Endothelial cell (in vitro differentiated cells): ENCODE measurements at regions not wholly inside any gene's neighbourhood (a gene's known extent, or its start where the extent isn't known, plus 50 kb on each side); places are given as distances from the start of the nearest gene placed in this dataset.

Source experiments
- DNase-seq: peaks from one replicate; pipeline ENCODE4 v3.0.0; 2021; ENCODE audit warnings: low spot score
- H3K27ac Mint-ChIP-seq: one replicate; pipeline ENCODE4 v1.8.0; 2021; ENCODE audit warnings: mixed read lengths, inconsistent platforms; ENCODE audit not compliant: unreplicated experiment
- H3K27me3 Mint-ChIP-seq: one replicate; pipeline ENCODE4 v1.8.0; 2021; ENCODE audit warnings: mild to moderate bottlenecking, moderate library complexity, mixed read lengths, inconsistent platforms; ENCODE audit not compliant: unreplicated experiment
- H3K36me3 Mint-ChIP-seq: one replicate; pipeline ENCODE4 v1.8.0; 2021; ENCODE audit warnings: mild to moderate bottlenecking, low read depth, mixed read lengths, inconsistent platforms; ENCODE audit not compliant: unreplicated experiment
- H3K4me1 Mint-ChIP-seq: one replicate; pipeline ENCODE4 v1.8.0; 2021; ENCODE audit warnings: mild to moderate bottlenecking, mixed read lengths, inconsistent platforms; ENCODE audit not compliant: unreplicated experiment
- H3K4me3 Mint-ChIP-seq: one replicate; pipeline ENCODE4 v1.8.0; 2021; ENCODE audit warnings: mild to moderate bottlenecking, mixed read lengths, inconsistent platforms; ENCODE audit not compliant: unreplicated experiment
- H3K9me3 Mint-ChIP-seq: one replicate; pipeline ENCODE4 v1.8.0; 2021; ENCODE audit warnings: mixed read lengths, inconsistent platforms; ENCODE audit not compliant: unreplicated experiment
- CTCF ChIP-seq: fragments of 200-600 bp; sonication (generic); IDR thresholded peaks from one replicate; pipeline ENCODE4 v1.5.0; 2021; ENCODE audit warnings: antibody characterized with exemption; ENCODE audit not compliant: unreplicated experiment

GRCh38 chr1:232290570-232290969 lies 339.4 kb downstream of the SIPA1L2 start:
- TF ChIP-seq CTCF = no peak
- H3K4me3 Mint-ChIP-seq = no peak overlapping the region
- no peaks in the 10 kb centered on the region for H3K9me3 Mint-ChIP-seq
- H3K4me1 Mint-ChIP-seq = no peaks in the 10 kb centered on the region
- H3K27ac Mint-ChIP-seq = no peak overlapping the region
- no peaks in the 10 kb centered on the region for H3K27me3 Mint-ChIP-seq
- H3K36me3 Mint-ChIP-seq = no peaks in the 10 kb centered on the region
- no peak for DNase-seq

GRCh38 chr1:232287676-232288569 lies 342.0 kb downstream of the SIPA1L2 start:
- Mint-ChIP-seq H3K27me3 (no peaks in the 10 kb centered on the region), H3K27ac (no peak overlapping the region), H3K4me3 (no peak overlapping the region), H3K4me1 (no peaks in the 10 kb centered on the region), H3K36me3 (no peaks in the 10 kb centered on the region), H3K9me3 (no peaks in the 10 kb centered on the region)
- no peak for TF ChIP-seq CTCF
- no peak for DNase-seq

- no peaks in the 10 kb centered on the region for H3K9me3 Mint-ChIP-seq
- H3K36me3 Mint-ChIP-seq = no peaks in the 10 kb centered on the region
- H3K4me1 Mint-ChIP-seq = peaks cover 9% of the 10 kb centered on the region
- H3K27ac Mint-ChIP-seq = no peak overlapping the region
- no peak overlapping the region for H3K4me3 Mint-ChIP-seq
- peaks cover 3% of the 10 kb centered on the region for H3K27me3 Mint-ChIP-seq
- no peak for TF ChIP-seq CTCF
- no peak for DNase-seq
Observed at GRCh38 chr1:232285138-232285537, 344.8 kb downstream of the SIPA1L2 start.

- Mint-ChIP-seq H3K9me3 (no peaks in the 10 kb centered on the region), H3K4me1 (peaks cover 15% of the 10 kb centered on the region), H3K27me3 (peaks cover 3% of the 10 kb centered on the region), H3K4me3 (no peak overlapping the region), H3K36me3 (no peaks in the 10 kb centered on the region), H3K27ac (no peak overlapping the region)
- DNase-seq = no peak
- no peak for TF ChIP-seq CTCF
Observed at GRCh38 chr1:232283864-232284263, 346.1 kb downstream of the SIPA1L2 start.

- DNase-seq = no peak
Observed at GRCh38 chr1:232282498-232282897, 347.4 kb downstream of the SIPA1L2 start.

More at GRCh38 chr1:232282498-232282897, 347.4 kb downstream of the SIPA1L2 start:
- peaks cover 15% of the 10 kb centered on the region for H3K4me1 Mint-ChIP-seq
- no peaks in the 10 kb centered on the region for H3K9me3 Mint-ChIP-seq
- no peaks in the 10 kb centered on the region for H3K36me3 Mint-ChIP-seq
- peaks cover 3% of the 10 kb centered on the region for H3K27me3 Mint-ChIP-seq
- no peak overlapping the region for H3K4me3 Mint-ChIP-seq
- TF ChIP-seq CTCF = no peak
- H3K27ac Mint-ChIP-seq = no peak overlapping the region
